IPS DF 19.7 (cell line): ENCODE measurements at regions not wholly inside any gene's neighbourhood (a gene's known extent, or its start where the extent isn't known, plus 50 kb on each side); places are given as distances from the start of the nearest gene placed in this dataset.

Experiments used
- DNase-seq: peaks from one replicate; pipeline ENCODE4 v3.0.0-alpha.2; 2013; ENCODE audit warnings: low read depth, low spot score

GRCh38 chr6:22057962-22058361 lies 238.9 kb downstream of the PRL start:
- no peak for DNase-seq

GRCh38 chr6:22059126-22059525 lies 237.7 kb downstream of the PRL start:
- no peak for DNase-seq

GRCh38 chr6:22059946-22060345 lies 236.9 kb downstream of the PRL start:
- DNase-seq: no peak

DNA sequence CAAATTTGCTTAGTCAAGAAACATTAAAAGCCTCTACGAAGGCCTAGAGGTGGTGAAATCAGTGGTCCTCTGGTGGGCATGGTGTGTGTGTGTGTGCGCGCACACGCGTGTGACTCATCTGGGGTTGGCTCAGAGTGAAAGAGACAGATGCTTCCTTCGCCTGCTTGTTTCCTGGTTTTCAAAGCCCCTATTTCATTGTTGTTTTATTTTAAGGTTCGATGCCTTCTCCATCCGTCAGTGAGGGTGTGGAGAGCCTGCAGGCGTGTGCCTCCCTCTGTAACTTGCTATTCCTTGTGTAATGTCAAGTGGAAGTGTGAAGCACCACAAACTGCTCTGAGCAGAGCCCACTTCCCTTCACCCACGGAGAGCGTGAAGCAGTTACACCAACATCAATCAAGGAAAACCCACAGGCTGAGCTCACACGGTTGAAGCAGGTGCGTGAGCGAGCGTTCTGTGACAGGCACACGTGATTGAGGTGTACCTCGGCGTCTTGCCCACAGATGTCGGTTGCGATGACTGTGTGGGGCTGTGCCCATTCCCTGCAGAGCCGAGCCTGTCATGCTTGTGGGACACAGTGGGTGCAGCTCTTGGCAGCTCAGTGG lies 233.9 kb downstream of the PRL start:
- DNase-seq: no peak

GRCh38 chr6:22064558-22064957 lies 232.3 kb downstream of the PRL start:
- no peak for DNase-seq

GRCh38 chr6:22067122-22067521 lies 229.7 kb downstream of the PRL start:
- DNase-seq: no peak

- no peak for DNase-seq
Measured at GRCh38 chr6:22067671-22068070, 229.2 kb downstream of the PRL start.

- DNase-seq: no peak
Measured at GRCh38 chr6:22068561-22069305, 228.1 kb downstream of the PRL start.

- DNase-seq: no peak
Measured at GRCh38 chr6:22069306-22069800, 227.5 kb downstream of the PRL start.

DNA sequence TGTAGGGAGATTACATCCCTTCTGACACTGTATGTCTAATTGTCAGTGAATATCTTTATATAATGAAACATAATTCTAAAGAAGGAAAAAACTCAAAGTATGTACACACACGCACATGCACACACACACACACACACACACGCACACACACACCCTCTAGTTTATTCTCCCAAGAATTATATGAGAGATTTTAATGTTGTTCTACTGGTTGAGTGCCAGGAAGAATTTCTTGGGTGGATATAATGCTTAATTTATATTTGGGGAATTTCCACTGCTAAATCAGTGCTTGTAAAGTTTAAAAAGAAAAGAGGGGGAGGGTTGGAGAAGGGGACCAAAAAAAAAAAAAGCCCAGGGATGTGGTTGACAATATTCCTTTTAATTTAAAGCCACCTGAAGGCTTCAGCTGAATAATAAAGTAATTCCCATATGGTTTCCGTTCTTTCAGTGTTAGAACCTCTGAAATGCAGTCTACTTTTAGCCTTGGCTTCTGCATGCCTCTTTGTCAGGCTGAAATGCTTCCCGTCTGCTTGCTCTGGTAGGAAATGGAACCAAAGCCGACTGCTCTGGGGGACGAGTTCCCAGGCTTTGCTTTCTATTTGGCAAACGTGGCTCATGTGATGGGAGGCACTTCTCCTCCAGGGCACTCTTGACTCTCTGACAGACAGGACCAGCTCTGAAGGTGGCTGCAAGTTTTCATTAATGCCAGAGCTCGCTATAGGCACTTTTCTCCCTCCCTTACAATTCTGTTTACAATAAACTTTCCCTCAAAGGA lies 225.4 kb downstream of the PRL start:
- DNase-seq: peak; percentile 15

- DNase-seq: no peak
Measured at GRCh38 chr6:22072949-22073348, 223.9 kb downstream of the PRL start.

DNA sequence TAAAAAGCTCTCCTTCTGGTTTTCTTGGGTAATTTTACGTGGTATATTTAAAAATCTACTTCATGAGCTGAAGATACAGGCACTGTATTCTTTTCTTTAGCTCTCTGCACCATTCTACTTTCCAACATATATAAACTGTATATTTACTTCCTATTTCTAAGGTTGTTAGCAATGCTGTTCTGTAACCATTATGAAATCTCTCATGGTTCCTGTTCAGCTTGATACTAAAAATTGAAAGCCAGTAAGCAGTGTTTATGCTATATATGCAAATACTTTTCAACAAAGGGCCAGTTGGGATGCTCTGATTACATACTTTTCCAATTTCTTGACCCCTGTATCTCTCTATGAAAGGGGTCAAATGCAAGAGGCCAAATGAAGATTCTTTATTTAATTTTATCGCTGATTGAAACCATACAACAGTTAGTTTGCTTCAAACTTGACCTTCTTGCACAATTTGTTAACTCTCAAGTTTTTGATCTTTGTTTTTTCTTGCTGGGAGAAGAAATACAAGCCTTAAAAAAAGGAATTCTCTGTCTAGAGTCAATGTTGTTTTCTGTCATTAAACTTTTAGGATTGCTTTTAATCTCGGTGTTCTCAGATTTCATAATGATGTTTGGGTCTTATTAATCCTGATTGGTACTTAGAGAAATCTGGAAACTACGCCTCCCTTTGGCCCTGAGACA lies 223.2 kb downstream of the PRL start:
- no peak for DNase-seq

DNA sequence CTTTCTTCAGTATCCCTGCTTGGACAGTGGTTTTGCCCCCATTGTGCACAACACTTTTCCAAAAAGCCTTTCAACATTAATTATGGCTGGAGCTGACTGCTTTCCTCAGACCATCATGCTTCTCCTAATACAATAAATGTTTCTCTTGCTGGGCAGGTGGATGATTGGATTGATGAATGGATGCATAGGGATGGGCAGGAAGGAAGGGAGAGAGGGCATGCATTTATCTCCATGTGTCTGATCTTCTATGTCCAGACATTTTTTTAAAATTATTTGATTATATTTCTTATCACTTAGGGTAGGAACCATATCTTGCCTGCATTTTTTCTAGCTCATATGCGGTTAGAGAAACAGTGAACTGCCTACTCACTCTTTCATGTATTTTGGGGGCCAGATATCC lies 218.5 kb downstream of the PRL start:
- no peak for DNase-seq

- peak; percentile 30 for DNase-seq
Measured at GRCh38 chr6:22078802-22079545, 217.9 kb downstream of the PRL start.

DNA sequence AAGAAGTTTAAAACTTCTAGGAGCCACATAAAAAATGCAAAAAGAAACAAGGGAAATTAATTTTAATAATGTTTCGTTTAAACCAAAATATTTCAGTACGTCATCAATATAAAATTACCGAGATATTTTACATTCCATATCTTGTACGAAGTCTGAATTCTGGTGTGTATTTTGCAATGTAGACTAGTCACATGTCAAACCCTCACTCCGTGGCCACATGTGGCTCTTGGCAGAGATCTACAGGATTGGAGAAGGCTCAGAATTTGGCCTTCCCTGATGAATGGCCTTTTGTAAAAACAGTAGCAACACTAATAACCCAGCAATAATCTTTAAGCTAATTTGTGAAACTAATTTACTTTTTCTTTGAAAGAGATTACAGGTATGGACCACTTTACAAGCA lies 217.1 kb downstream of the PRL start:
- DNase-seq: no peak

DNA sequence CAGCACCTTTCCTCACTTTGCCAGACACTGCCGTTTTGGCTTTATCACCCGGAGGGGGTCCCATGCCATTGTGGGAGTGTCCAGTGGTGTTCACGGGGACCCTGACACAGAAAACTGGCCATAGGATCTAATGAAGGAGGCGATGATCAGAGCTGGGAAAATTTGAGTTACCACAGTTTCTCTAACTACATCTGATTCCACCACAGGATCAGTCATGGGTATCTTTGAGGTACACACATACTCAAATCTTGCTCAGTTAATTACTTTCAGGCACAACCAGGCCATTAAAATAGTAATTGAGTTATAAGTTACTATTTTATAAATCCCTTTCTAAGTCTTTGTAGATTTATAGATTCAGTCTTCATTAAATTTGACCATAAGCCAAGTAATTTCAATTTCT lies 215.1 kb downstream of the PRL start:
- no peak for DNase-seq

- DNase-seq: no peak
Measured at GRCh38 chr6:22082218-22082617, 214.6 kb downstream of the PRL start.

GRCh38 chr6:22083119-22083518 lies 213.7 kb downstream of the PRL start:
- no peak for DNase-seq

- DNase-seq: no peak
Measured at GRCh38 chr6:22087960-22088706, 208.7 kb downstream of the PRL start.

DNA sequence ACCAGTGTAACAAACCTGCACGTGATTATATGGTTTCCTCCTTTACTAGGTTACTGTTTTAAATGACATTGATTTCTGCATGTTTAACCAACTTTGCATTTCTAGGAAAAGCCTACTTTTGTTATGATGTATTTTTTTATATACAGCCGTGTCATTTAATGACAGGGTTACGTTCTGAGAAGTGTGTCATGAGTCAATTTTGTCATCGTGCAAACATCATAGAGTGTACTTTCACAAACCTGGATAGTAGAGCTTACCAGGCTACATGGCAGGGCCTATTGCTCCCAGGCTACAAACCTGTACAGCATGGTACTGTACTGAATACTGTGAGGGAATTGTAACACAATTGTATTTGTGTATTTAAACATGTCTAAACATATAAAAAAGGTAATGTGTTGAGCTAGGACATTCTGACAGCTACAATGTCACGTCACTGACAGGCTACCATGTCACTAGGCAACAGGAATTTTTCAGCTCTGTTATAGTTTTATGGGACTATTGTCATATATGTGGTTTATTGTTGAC lies 205.3 kb downstream of the PRL start:
- DNase-seq: no peak
